GM23338 (cell line): ENCODE measurements at regions not wholly inside any gene's neighbourhood (a gene's known extent, or its start where the extent isn't known, plus 50 kb on each side); places are given as distances from the start of the nearest gene placed in this dataset.

ENCODE experiments used
- CREB1 ChIP-seq: fragments of 250-450 bp; sonication (Bioruptor Pico); IDR thresholded peaks from 2 replicates; pipeline ENCODE4 v1.5.0; 2020; ENCODE audit warnings: low read depth, mild to moderate bottlenecking, moderate library complexity
- CTCF ChIP-seq, 2 experiments: fragments of 200-600 bp in 1 of 2; sonication (generic) in 1 of 2; conservative IDR thresholded peaks; 2 replicates each; pipeline versions ENCODE4 v1.5.1 to v1.6.1; 2016 to 2017; ENCODE audit warnings: antibody characterized with exemption in 2 of 2, low read depth in 2 of 2, mild to moderate bottlenecking in 2 of 2, moderate library complexity in 1 of 2
- ETS1 ChIP-seq: IDR thresholded peaks from 2 replicates; pipeline ENCODE4 v1.6.1; 2016; ENCODE audit warnings: antibody characterized with exemption
- EZH2 ChIP-seq: fragments of 200-600 bp; sonication (generic); IDR thresholded peaks from one replicate; pipeline ENCODE4 v1.8.0; 2017; ENCODE audit warnings: antibody characterized with exemption, mild to moderate bottlenecking, low read depth; ENCODE audit not compliant: unreplicated experiment
- EZH2phosphoT487 ChIP-seq: fragments of 200-600 bp; sonication (generic); IDR thresholded peaks from one replicate; pipeline ENCODE4 v1.8.1; 2018; ENCODE audit warnings: antibody characterized with exemption; ENCODE audit not compliant: unreplicated experiment
- JUNB ChIP-seq: IDR thresholded peaks from one replicate; pipeline ENCODE4 v1.6.1; 2016; ENCODE audit warnings: antibody characterized with exemption; ENCODE audit not compliant: unreplicated experiment
- NANOG ChIP-seq: IDR thresholded peaks from 2 replicates; pipeline ENCODE4 v1.6.1; 2016; ENCODE audit warnings: antibody characterized with exemption, borderline replicate concordance
- POLR2AphosphoS5 ChIP-seq: IDR thresholded peaks from 2 replicates; pipeline ENCODE4 v1.6.1; 2016; ENCODE audit warnings: antibody characterized with exemption, low read depth
- REST ChIP-seq: IDR thresholded peaks from one replicate; pipeline ENCODE4 v1.6.1; 2018; ENCODE audit warnings: antibody characterized with exemption; ENCODE audit not compliant: unreplicated experiment
- STAT1 ChIP-seq: IDR thresholded peaks from one replicate; pipeline ENCODE4 v1.6.1; 2016; ENCODE audit warnings: antibody characterized with exemption; ENCODE audit not compliant: unreplicated experiment
- ZNF114 ChIP-seq: fragments of 250-450 bp; sonication (Bioruptor Pico); IDR thresholded peaks from 2 replicates; pipeline ENCODE4 v1.5.0; 2020; ENCODE audit warnings: mild to moderate bottlenecking, moderate library complexity
- ZNF331 ChIP-seq: fragments of 250-450 bp; sonication (Bioruptor Pico); IDR thresholded peaks from 2 replicates; pipeline ENCODE4 v1.5.0; 2020; ENCODE audit warnings: low read depth, mild to moderate bottlenecking, moderate library complexity
- ZNF462 ChIP-seq: fragments of 250-450 bp; sonication (Bioruptor Pico); IDR thresholded peaks from 2 replicates; pipeline ENCODE4 v1.5.0; 2020; ENCODE audit warnings: mild to moderate bottlenecking, moderate library complexity

GRCh38 chr10:25694206-25694933 lies 239.7 kb upstream of the MYO3A start:
- TF ChIP-seq CTCF (conservative IDR thresholded peaks at IDR 0.05; ENCODE audit: low read depth in 2 of 2) (no peak), ZNF114 (no peak), EZH2 (no peak), NANOG (no peak), POLR2AphosphoS5 (no peak), REST (no peak), CREB1 (no peak), EZH2phosphoT487 (no peak), JUNB (no peak), ETS1 (no peak), ZNF331 (CRISPR knock-in tag) (no peak), STAT1 (no peak), ZNF462 (CRISPR knock-in tag) (no peak)
